ENCODE measurements at regions not wholly inside any gene's neighbourhood (a gene's known extent, or its start where the extent isn't known, plus 50 kb on each side); places are given as distances from the start of the nearest gene placed in this dataset.

- TF ChIP-seq POLR2A (IDR thresholded peaks at IDR 0.05) (no peak), CTCF (IDR thresholded peaks at IDR 0.05) (no peak)
- Histone ChIP-seq H3K27ac (no peak overlapping the region), H3K27me3 (no peaks in the 10 kb centered on the region), H3K9me3 (no peaks in the 10 kb centered on the region), H3K4me3 (no peak overlapping the region), H3K36me3 (ENCODE audit: low read depth, missing control alignments) (no peaks in the 10 kb centered on the region), H3K4me1 (peaks cover 4% of the 10 kb centered on the region)
- no peak for DNase-seq
- intact Hi-C loops (cut with DNase I; ENCODE audit: low total_unique reads), result loop anchor here (10.0 kb wide), 1 partner anchor 196 kb away; no protein-coding TSS in a partner anchor
Observed at GRCh38 chr10:21079330-21079658, 182.2 kb upstream of the NEBL start.

GRCh38 chr10:21078410-21079329 lies 181.6 kb upstream of the NEBL start:
- peak; percentile 50 to 68 (median 61) for TF ChIP-seq CTCF (IDR thresholded peaks at IDR 0.05)
- no peak for TF ChIP-seq POLR2A (IDR thresholded peaks at IDR 0.05)
- intact Hi-C loops (cut with DNase I; ENCODE audit: low total_unique reads), result loop anchor here (10.0 kb wide), 1 partner anchor 196 kb away; no protein-coding TSS in a partner anchor
- WGBS, 2 donors, result 53 to 60% methylated on average over 6 of the region's 6 CpGs
- Histone ChIP-seq H3K4me3 (no peak overlapping the region), H3K27ac (no peak overlapping the region), H3K9me3 (no peaks in the 10 kb centered on the region), H3K36me3 (ENCODE audit: low read depth, missing control alignments) (no peaks in the 10 kb centered on the region), H3K27me3 (no peaks in the 10 kb centered on the region), H3K4me1 (peaks cover under 1% of the 10 kb centered on the region)
- DNase-seq, result peak; percentile 79

DNA sequence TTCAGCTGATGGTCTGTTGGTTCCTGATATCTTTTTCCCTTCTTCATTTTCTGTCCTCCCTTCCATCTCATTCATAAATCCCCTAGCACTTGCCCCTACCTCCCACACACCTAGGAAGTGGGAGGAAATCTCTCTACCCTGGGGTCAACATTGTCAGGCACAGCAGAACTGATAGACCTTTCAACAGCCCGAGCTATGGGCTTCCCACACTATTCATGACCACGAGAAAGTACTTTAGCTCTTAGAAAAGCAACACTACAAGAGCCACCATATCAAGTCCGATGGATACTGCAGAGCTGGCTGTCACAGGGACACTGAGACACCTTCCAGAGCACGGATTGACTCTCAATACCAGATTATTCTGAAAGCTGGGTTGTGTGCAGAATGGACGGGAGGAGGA lies 180.6 kb upstream of the NEBL start:
- Histone ChIP-seq H3K4me1 (no peaks in the 10 kb centered on the region), H3K4me3 (no peak overlapping the region), H3K27me3 (no peaks in the 10 kb centered on the region), H3K9me3 (no peaks in the 10 kb centered on the region), H3K27ac (no peak overlapping the region), H3K36me3 (ENCODE audit: low read depth, missing control alignments) (no peaks in the 10 kb centered on the region)
- 56 to 74% methylated on average over 5 of the region's 5 CpGs for WGBS, 2 donors
- no peak for DNase-seq
- TF ChIP-seq CTCF (IDR thresholded peaks at IDR 0.05), result no peak
- TF ChIP-seq POLR2A (IDR thresholded peaks at IDR 0.05), result no peak
- intact Hi-C loops (cut with DNase I; ENCODE audit: low total_unique reads), result loop anchor here (10.0 kb wide), 1 partner anchor 197 kb away; no protein-coding TSS in a partner anchor

DNA sequence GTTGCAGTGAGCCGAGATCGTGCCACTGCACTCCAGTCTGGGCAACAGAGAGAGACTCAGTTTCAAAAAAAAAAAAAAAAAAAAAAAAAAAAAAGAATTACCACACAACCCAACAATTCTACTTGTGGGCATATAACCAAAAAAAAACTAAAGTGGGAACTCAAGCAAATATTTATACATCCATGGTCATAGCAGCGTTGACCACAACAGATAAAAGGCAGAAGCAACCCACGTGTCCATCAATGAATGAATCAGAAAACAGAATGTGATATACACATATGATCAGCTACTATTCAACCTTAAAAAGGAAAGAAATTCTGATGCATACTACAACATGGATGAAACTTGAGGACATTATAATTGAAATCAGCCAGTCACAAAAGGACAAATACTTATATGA lies 179.3 kb upstream of the NEBL start:
- H3K27me3 ChIP-seq, result no peaks in the 10 kb centered on the region
- H3K27ac ChIP-seq, result no peak overlapping the region
- no peaks in the 10 kb centered on the region for H3K36me3 ChIP-seq (ENCODE audit: low read depth, missing control alignments)
- TF ChIP-seq CTCF (IDR thresholded peaks at IDR 0.05), result no peak
- no peak for TF ChIP-seq POLR2A (IDR thresholded peaks at IDR 0.05)
- no peak overlapping the region for H3K4me3 ChIP-seq
- WGBS, 2 donors, result 88 to 97% methylated on average over 4 of the region's 4 CpGs
- no peak for DNase-seq
- intact Hi-C loops (cut with DNase I; ENCODE audit: low total_unique reads), result loop anchor here (10.0 kb wide), 1 partner anchor 198 kb away; no protein-coding TSS in a partner anchor
- no peaks in the 10 kb centered on the region for H3K4me1 ChIP-seq
- no peaks in the 10 kb centered on the region for H3K9me3 ChIP-seq
